ENCODE measurements at regions not wholly inside any gene's neighbourhood (a gene's known extent, or its start where the extent isn't known, plus 50 kb on each side); places are given as distances from the start of the nearest gene placed in this dataset.
"Not testable (repeated sequence)": the region's sequence is repeated elsewhere in the genome, so short reads cannot be mapped to it uniquely, and the experiment has no call there.

DNA sequence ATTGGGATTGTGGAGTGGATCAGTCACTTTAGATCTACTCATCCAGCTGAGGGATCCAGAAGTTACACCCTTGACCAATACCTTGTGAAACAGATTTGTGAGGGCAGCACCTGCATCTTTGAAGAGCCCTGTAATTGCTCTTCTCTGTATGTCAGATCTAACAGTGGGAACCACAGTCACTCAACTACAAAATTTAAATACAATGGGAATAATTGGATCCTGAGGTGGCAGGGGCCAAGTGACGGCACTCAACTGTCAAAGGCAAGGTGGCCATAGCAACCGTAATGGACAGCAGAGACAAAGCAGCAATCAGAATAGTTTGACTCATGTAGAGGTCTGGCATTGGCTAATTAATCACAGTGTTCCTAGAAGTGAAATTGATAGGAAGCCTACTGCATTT is 132.3 kb upstream of the F9 start:
- TF ChIP-seq, protein P1, sequence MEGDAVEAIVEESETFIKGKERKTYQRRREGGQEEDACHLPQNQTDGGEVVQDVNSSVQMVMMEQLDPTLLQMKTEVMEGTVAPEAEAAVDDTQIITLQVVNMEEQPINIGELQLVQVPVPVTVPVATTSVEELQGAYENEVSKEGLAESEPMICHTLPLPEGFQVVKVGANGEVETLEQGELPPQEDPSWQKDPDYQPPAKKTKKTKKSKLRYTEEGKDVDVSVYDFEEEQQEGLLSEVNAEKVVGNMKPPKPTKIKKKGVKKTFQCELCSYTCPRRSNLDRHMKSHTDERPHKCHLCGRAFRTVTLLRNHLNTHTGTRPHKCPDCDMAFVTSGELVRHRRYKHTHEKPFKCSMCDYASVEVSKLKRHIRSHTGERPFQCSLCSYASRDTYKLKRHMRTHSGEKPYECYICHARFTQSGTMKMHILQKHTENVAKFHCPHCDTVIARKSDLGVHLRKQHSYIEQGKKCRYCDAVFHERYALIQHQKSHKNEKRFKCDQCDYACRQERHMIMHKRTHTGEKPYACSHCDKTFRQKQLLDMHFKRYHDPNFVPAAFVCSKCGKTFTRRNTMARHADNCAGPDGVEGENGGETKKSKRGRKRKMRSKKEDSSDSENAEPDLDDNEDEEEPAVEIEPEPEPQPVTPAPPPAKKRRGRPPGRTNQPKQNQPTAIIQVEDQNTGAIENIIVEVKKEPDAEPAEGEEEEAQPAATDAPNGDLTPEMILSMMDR (IDR thresholded peaks at IDR 0.05; ENCODE audit: insufficient read depth, low read length), result not testable (repeated sequence)
- TF ChIP-seq POLR2AphosphoS5 (IDR thresholded peaks at IDR 0.05; ENCODE audit: low read depth); SPI1 (IDR thresholded peaks at IDR 0.05; ENCODE audit: borderline replicate concordance, low read depth): not testable (repeated sequence)
- TF ChIP-seq, protein P2, sequence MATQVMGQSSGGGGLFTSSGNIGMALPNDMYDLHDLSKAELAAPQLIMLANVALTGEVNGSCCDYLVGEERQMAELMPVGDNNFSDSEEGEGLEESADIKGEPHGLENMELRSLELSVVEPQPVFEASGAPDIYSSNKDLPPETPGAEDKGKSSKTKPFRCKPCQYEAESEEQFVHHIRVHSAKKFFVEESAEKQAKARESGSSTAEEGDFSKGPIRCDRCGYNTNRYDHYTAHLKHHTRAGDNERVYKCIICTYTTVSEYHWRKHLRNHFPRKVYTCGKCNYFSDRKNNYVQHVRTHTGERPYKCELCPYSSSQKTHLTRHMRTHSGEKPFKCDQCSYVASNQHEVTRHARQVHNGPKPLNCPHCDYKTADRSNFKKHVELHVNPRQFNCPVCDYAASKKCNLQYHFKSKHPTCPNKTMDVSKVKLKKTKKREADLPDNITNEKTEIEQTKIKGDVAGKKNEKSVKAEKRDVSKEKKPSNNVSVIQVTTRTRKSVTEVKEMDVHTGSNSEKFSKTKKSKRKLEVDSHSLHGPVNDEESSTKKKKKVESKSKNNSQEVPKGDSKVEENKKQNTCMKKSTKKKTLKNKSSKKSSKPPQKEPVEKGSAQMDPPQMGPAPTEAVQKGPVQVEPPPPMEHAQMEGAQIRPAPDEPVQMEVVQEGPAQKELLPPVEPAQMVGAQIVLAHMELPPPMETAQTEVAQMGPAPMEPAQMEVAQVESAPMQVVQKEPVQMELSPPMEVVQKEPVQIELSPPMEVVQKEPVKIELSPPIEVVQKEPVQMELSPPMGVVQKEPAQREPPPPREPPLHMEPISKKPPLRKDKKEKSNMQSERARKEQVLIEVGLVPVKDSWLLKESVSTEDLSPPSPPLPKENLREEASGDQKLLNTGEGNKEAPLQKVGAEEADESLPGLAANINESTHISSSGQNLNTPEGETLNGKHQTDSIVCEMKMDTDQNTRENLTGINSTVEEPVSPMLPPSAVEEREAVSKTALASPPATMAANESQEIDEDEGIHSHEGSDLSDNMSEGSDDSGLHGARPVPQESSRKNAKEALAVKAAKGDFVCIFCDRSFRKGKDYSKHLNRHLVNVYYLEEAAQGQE (IDR thresholded peaks at IDR 0.05; ENCODE audit: insufficient replicate concordance, low read depth), result not testable (repeated sequence)

Measured in HL-60 (cell line).